ENCODE measurements at regions not wholly inside any gene's neighbourhood (a gene's known extent, or its start where the extent isn't known, plus 50 kb on each side); places are given as distances from the start of the nearest gene placed in this dataset.
"Not testable (repeated sequence)": the region's sequence is repeated elsewhere in the genome, so short reads cannot be mapped to it uniquely, and the experiment has no call there.

GRCh38 chr3:110413807-110414748 is 657.5 kb upstream of the NECTIN3 start:
- FAIRE-seq: no peak

- FAIRE-seq: no peak
Measured at GRCh38 chr3:110414855-110415254, 656.8 kb upstream of the NECTIN3 start.

GRCh38 chr3:110419096-110419495 is 652.5 kb upstream of the NECTIN3 start:
- no peak for FAIRE-seq

- no peak for FAIRE-seq
Measured at GRCh38 chr3:110419601-110420000, 652.0 kb upstream of the NECTIN3 start.

- peak; percentile 91 for FAIRE-seq
Measured at GRCh38 chr3:110420158-110420641, 651.4 kb upstream of the NECTIN3 start.

- no peak for FAIRE-seq
Measured at GRCh38 chr3:110423276-110423675, 648.3 kb upstream of the NECTIN3 start.

- no peak for FAIRE-seq
Measured at GRCh38 chr3:110430146-110430545, 641.5 kb upstream of the NECTIN3 start.

GRCh38 chr3:110436209-110436608 is 635.4 kb upstream of the NECTIN3 start:
- no peak for FAIRE-seq

GRCh38 chr3:110440066-110440653 is 631.5 kb upstream of the NECTIN3 start:
- FAIRE-seq: not testable (repeated sequence)

- FAIRE-seq: no peak
Measured at GRCh38 chr3:110454066-110454465, 617.5 kb upstream of the NECTIN3 start.

GRCh38 chr3:110456001-110456400 is 615.6 kb upstream of the NECTIN3 start:
- no peak for FAIRE-seq

- FAIRE-seq: no peak
Measured at GRCh38 chr3:110456438-110457138, 615.0 kb upstream of the NECTIN3 start.

GRCh38 chr3:110457508-110457907 is 614.1 kb upstream of the NECTIN3 start:
- no peak for FAIRE-seq

- no peak for FAIRE-seq
Measured at GRCh38 chr3:110459021-110459420, 612.6 kb upstream of the NECTIN3 start.

- FAIRE-seq: no peak
Measured at GRCh38 chr3:110470310-110470709, 601.3 kb upstream of the NECTIN3 start.

GRCh38 chr3:110473405-110473804 is 598.2 kb upstream of the NECTIN3 start:
- FAIRE-seq: no peak

- FAIRE-seq: no peak
Measured at GRCh38 chr3:110474397-110474796, 597.2 kb upstream of the NECTIN3 start.

- no peak for FAIRE-seq
Measured at GRCh38 chr3:110478377-110479054, 593.1 kb upstream of the NECTIN3 start.

- FAIRE-seq: no peak
Measured at GRCh38 chr3:110479731-110480130, 591.9 kb upstream of the NECTIN3 start.

GRCh38 chr3:110485389-110485788 is 586.2 kb upstream of the NECTIN3 start:
- no peak for FAIRE-seq

GRCh38 chr3:110487840-110488239 is 583.8 kb upstream of the NECTIN3 start:
- FAIRE-seq: no peak

- FAIRE-seq: no peak
Measured at GRCh38 chr3:110491413-110491812, 580.2 kb upstream of the NECTIN3 start.

GRCh38 chr3:110492876-110493275 is 578.7 kb upstream of the NECTIN3 start:
- no peak for FAIRE-seq
